LHCN-M2 (cell line): ENCODE measurements at regions not wholly inside any gene's neighbourhood (a gene's known extent, or its start where the extent isn't known, plus 50 kb on each side); places are given as distances from the start of the nearest gene placed in this dataset.
"Not testable (repeated sequence)": the region's sequence is repeated elsewhere in the genome, so short reads cannot be mapped to it uniquely, and the experiment has no call there.

Experiments
- DNase-seq: peaks from one replicate; pipeline ENCODE4 v3.0.0-alpha.2; 2012; ENCODE audit warnings: low read depth

DNA sequence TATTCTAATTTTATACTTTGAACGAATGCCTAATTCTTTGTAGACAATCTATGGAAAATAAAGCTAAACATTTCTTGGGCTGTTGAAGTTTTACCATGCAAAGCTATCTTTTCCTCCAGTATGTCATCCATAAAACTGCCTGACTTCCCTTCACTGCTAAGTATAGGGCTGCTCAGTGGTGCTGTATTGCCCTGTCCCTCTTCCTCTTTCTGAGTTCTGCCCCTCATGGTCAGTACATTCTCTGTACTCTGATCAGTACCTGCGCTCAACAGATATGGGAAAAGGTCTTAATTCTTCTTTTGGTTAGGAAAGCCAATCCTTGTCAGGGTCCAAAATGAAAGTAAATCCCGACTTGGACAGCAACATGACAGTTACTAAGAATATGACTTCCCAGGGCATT is 321.9 kb downstream of the RAD51AP2 start:
- no peak for DNase-seq

DNA sequence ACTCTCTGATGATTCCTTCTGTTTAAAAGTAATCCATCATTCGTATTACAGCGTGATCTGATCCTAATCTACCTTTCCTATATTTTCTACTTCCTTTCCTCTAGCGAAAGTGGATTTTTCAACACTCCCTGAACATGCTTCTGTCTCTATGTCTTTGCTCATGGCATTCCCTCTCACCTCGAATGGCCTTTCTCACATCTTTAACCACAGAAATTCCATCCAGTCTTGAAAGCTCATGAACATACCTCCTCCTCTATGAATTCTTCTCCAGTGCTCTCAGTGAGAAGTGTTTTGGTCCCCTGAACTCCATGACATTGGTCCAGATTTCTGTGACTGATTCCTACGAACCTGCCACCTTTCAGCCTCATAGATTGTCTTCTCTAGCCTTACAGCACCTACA is 323.2 kb downstream of the RAD51AP2 start:
- DNase-seq = peak; percentile 14

DNA sequence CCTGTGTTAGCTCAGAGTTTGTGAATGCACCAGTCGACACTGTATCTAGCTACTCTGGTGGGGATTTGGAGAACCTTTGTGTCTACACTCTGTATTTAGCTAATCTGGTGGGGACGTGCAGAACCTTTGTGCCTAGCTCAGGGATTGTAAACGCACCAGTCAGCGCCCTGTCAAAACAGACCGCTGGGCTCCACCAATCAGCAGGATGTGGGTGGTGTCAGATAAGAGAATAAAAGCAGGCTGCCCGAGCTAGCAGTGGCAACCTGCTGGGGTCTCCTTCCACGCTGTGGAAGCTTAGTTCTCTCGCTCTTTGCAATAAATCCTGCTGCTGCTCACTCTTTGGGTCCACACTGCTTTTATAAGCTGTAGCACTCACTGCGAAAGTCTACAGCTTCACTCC is 324.2 kb downstream of the RAD51AP2 start:
- DNase-seq = no peak

DNA sequence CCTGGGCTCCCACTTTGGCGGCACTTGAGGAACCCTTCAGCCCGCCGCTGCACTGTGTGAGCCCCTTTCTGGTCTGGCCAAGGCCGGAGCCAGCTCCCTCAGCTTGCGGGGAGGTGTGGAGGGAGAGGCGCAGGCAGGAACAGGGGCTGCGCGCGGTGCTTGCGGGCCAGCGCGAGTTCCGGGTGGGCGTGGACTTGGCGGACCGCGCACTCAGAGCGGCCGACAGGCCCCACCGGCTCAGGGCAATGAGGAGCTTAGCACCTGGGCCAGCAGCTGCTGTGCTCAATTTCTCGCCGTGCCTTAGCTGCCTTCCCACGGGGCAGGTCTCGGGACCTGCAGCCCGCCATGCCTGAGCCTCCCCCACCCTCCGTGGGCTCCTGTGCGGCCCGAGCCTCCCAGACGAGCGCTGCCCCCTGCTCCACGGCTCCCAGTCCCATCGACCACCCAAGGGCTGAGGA is 324.8 kb downstream of the RAD51AP2 start:
- DNase-seq = not testable (repeated sequence)

DNA sequence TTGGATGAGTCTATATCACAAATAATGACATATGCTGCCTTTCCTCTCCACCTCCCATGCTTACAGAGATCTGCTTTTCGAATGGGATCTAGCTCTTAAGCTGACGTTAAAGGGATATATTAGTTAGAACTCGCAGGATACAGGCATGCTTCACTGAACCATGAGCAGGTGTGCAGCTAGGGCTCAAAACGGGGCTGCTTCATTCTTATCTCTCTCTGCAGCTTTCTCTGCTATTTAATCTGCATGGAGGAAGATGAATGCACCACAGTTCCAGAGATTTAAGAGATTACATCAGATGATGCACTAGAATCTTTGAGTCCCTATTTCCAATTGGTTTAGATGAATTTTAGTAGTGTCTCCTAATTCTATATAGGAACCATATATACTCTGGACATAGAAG is 327.0 kb downstream of the RAD51AP2 start:
- DNase-seq = no peak

DNA sequence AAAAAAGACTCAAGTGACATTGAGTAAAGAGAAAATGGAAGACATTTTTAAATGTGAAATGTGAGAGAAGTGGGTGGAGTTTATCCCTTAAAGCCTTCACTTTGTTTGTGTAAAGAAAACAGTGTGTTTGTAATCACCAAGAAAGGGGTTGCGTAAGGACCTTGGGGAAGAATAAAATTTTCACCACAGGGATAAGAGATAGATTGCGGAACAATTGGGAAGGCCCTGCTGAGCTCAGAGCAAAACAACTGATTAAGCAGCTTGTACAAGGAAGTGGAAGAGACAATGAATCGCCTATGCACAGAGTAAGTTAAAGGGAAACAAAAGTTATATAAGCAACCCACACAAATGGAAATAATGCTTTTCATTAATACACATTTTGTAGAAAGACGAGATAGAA is 327.7 kb downstream of the RAD51AP2 start:
- DNase-seq = peak; percentile 49

DNA sequence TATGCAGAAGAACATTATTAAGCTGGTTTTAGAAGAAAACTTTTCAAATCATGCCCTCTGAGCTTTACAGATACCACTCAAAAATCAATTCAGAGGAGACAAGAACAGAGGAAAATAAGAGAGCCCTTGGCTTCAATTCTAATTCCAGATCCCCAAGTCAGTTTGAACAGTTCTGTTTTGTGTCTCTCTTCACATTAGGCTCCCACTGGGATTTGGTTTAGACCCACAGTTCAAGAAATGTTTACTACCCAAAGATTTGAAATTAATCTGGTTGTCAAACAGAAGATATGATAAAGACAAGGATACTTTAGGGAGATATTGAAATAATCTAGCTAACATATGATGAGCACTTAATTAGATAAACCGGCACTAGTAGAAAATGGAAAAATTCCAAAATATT is 329.5 kb downstream of the RAD51AP2 start:
- no peak for DNase-seq

DNA sequence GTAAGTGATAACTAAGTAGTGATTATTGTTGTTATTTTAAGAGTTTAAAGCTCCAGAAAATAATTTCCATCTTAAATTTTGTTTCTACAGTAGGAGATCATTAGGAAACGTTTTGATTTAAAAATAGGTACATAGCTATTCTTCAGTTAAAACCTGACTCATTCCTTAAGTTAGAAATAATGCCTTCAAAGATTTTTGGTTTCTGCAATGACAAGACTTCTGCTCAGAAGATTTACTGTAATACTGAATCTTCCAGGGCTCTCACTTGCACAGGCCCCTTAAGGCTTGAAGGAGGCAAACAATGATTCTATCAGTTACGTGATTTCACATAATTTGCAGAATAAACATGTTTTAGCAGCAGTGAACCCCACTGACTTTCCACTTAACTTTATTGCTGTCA is 333.7 kb downstream of the RAD51AP2 start:
- no peak for DNase-seq

- DNase-seq = no peak
Observed at GRCh38 chr2:17182399-17182798, 335.8 kb downstream of the RAD51AP2 start.

DNA sequence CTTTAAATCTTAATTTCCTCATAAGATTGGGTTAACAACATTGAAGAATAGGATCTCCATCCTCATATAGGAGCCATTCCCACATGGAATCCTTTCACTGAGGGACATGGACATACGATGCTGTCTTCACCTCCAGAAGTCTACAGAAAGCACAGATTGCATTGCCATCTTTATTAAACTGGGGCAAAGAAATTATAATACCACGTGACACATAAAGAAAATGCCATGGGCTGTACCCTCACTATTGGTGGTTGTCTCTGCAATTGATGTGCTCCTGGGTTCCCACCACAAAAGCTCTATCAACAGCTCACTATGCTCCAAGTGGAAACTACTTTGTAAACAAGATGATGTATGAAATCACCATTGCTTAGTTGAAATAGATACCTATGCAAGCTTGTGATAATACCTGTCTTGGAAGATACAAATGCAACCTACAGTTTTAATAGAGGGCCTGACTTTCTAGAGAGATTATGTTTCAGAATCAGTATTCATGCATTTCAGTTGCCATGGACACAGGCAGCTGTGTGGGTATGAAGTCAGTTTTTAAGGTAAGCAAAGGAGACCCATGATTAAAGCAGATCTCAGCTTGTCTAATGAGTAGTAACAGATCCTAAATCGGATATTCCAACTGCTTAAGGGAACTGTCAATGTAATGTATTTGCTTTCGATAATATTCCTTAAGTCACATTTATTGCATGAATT is 337.0 kb downstream of the RAD51AP2 start:
- DNase-seq = no peak

DNA sequence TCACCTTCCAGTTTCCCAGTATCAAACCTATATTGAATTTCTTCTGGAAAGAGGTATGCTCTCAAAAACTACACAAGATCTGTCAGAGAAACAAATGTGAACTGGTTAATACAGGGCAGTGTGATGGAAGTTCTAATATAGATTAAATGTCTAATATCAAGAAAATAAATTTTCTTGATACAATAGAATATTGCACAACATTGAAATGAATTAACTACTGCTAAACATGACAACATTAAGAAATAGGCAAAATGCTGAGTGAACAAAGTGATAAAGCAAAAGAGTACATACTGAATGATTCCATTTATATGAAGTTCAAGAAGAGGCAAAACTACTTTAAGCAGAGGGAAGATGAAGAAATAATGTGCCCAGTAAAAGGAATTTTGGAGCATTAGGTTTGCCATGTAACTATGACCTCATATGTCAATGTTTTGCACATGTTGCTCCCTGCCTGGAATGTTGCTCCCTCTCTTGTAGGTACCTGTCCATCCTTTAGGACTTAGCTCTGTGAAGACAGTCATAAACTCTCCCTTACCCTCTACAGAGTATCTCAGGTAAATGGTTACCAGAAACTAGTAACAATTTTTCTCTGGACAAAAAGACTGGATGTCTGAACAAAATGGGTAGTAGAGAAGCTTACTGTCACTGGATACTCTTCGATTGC is 339.0 kb downstream of the RAD51AP2 start:
- DNase-seq = no peak

DNA sequence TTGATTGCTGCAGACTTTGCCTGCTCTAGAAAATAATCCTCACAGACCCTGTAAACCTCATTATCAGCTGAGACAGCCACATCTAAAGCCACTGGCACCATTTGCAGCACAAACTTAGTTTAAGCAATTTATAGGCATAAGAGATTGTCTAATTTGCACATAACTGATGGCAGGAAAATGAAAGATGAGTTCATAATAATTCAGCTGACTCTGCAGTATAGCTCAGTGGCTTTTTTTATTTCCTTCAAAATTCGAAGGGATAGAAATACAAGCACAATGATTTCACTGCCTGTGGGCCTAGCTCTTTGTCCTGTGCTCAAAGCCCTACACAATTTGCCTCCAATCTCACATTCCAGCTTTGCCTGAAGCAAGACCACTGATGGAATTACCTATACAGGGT is 341.2 kb downstream of the RAD51AP2 start:
- DNase-seq = no peak

DNA sequence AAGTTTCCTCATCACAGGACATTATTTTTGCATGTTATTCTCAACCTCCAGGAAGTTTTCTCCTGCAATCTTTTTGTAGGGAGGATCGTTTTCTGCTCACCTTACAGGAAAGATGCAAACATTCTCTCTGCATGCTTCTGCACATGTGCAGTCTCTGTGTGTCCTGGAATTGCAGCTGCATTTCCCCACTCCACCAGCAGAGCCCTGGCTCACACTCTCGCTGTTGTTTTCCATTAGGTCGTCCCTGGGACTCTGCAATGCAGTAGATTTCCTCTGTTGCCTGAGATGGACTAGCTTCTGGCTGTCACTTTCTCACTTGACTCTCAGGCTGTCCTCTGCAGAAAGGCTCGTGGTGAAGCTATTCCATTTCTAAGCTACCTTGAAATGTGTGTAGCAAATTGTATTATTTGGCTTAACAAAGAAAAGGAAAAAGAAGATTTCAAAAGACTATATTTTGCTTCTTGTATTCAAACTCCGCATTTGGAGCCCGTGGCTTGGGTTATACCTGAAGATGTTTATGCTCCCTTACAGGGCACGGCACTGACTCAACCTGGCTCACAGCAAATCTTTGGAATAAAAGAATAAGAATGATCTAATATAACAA is 346.7 kb downstream of the RAD51AP2 start:
- peak; percentile 54 for DNase-seq

GRCh38 chr2:17166506-17166905 is 351.7 kb downstream of the RAD51AP2 start:
- peak; percentile 86 for DNase-seq

DNA sequence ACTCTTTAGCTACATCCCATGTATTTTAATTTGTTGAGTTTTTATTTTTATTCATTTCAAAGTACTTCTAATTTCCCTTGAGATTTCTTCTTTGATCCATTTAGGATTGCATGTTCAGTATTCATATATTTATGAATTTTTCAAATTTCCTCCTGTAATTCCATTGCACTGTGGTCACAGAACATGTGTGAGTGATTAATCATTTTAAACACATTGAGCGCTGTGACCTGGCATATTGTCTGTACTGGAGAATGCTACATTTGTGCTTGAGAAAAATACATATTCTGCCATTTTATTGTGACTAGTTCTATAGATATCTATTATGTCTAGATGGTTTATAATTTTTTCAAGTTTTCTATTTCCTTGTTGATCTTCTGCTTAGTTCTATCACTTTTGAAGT is 353.7 kb downstream of the RAD51AP2 start:
- peak; percentile 86 for DNase-seq

GRCh38 chr2:17163638-17164037 is 354.6 kb downstream of the RAD51AP2 start:
- no peak for DNase-seq

DNA sequence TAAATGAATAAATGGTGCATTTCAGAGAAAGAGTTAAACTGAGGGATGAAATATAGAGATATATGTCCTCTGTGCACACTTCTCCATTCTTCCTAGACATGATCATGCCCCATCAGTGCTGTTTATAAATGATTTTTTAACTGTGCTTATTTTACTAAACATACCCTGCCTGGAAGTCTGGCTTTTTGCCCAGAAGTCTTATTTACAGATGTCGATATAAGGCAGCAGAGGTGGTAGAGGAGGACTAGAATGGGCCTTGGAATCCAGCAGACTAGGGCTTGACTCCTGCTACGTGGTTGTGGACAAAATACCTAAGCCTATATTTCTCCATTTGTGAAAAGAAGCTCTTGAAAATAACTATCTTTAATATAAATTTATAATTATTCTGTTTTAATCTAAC is 355.5 kb downstream of the RAD51AP2 start:
- DNase-seq = no peak

GRCh38 chr2:17160594-17160993 is 357.6 kb downstream of the RAD51AP2 start:
- DNase-seq = no peak

DNA sequence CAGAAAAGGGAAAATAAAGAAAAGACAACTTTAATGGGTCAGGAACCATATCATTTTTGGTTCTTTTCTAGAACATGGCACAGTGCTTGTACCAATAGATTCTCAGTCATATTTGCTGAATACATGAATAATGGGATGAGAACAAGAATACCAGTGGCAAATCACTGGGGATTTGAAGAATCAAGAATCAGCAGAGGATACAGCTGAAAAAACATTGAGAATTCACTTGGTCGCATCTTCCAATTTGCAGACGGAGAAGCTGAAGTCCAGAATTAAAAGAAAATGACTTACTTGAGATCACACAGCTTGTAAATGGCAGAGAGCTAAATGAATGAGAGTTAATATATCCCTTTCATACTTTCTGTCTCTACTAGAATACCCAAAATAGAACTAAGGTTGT is 362.2 kb downstream of the RAD51AP2 start:
- peak; percentile 66 for DNase-seq

- DNase-seq = peak; percentile 30
Observed at GRCh38 chr2:17149945-17150344, 368.3 kb downstream of the RAD51AP2 start.

- DNase-seq = peak; percentile 44
Observed at GRCh38 chr2:17148407-17149145, 369.7 kb downstream of the RAD51AP2 start.

GRCh38 chr2:17146358-17146757 is 371.9 kb downstream of the RAD51AP2 start:
- no peak for DNase-seq
